Mesodermal cell (in vitro differentiated cells): ENCODE measurements at regions not wholly inside any gene's neighbourhood (a gene's known extent, or its start where the extent isn't known, plus 50 kb on each side); places are given as distances from the start of the nearest gene placed in this dataset.

Experiments
- H3K27ac ChIP-seq: 2 replicates; pipeline ENCODE4 v1.7.0; 2013; ENCODE audit warnings: mild to moderate bottlenecking, low read depth, low read length, moderate library complexity; ENCODE audit not compliant: severe bottlenecking
- H3K36me3 ChIP-seq: 2 replicates; pipeline ENCODE4 v1.7.1; 2013; ENCODE audit warnings: mild to moderate bottlenecking, low read length, moderate library complexity; ENCODE audit not compliant: control insufficient read depth, insufficient read depth
- H3K4me1 ChIP-seq: one replicate; pipeline ENCODE4 v1.7.1; 2013; ENCODE audit warnings: mild to moderate bottlenecking, low read length; ENCODE audit not compliant: insufficient read depth, control insufficient read depth, poor library complexity, severe bottlenecking
- H3K4me3 ChIP-seq: 2 replicates; pipeline ENCODE4 v1.7.0; 2013; ENCODE audit warnings: low read length, control low read depth, mild to moderate bottlenecking; ENCODE audit not compliant: insufficient read depth, poor library complexity, severe bottlenecking; ENCODE audit errors: extremely low read depth
- H3K9me3 ChIP-seq: 2 replicates; pipeline ENCODE4 v1.7.1; 2013; ENCODE audit warnings: mild to moderate bottlenecking, low read length, moderate library complexity; ENCODE audit not compliant: control insufficient read depth
- WGBS, 2 experiments: methylation state at CpG; one replicate each; pipeline ENCODE4 v1.1.5; 2013; ENCODE audit warnings: missing lambda C conversion rate in 2 of 2; ENCODE audit not compliant: insufficient coverage in 2 of 2; 5-methylcytosine and 5-hydroxymethylcytosine counted together

DNA sequence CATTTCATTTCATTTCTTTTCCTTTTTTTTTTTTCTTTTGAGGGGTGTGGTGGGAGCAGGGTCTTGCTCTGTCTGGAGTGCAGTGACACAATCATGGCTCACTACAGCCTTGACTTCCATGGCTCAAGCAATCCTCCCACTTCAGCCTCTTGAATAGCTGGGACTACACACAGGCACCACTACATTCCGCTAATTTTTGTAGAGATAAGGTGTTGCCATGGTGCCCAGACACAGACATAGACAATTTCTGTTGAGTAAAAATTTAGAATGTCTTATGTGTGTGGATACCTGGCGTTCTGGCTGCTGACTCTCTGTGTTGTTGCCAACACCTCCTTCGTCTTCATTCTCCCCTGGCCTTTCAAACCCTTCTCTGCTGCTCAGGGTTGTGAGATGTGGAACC, 54.0 kb upstream of the PRSS58 start:
- 100% methylated on average over 2 of the region's 3 CpGs; no CpG with 5 or more reads in 1 of the 2 experiments for WGBS, 2 experiments
- no peak overlapping the region for H3K27ac ChIP-seq
- no peak overlapping the region for H3K4me3 ChIP-seq
- no peaks in the 10 kb centered on the region for H3K4me1 ChIP-seq
- no peaks in the 10 kb centered on the region for H3K9me3 ChIP-seq
- H3K36me3 ChIP-seq: no peaks in the 10 kb centered on the region

DNA sequence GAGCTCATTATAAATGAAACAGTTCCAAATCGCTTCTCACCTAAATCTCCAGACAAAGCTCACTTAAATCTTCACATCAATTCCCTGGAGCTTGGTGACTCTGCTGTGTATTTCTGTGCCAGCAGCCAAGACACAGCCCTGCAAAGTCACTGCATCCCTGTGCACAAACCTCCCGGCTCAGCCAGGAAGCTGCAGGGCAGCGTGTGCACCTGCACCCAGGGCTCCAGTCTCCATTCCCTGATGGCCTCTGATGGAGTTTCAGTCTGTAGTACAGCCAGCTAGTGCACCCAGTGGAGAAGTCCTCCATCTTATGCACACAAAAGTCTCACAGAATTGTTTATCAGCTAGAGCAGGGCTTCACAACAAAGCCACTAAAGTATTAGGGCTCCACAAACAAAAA, 51.1 kb upstream of the PRSS58 start:
- Histone ChIP-seq H3K4me1 (no peaks in the 10 kb centered on the region), H3K27ac (no peak overlapping the region), H3K36me3 (no peaks in the 10 kb centered on the region), H3K4me3 (no peak overlapping the region), H3K9me3 (no peaks in the 10 kb centered on the region)
- WGBS, 2 experiments: 83 to 90% methylated on average over 3 of the region's 3 CpGs

DNA sequence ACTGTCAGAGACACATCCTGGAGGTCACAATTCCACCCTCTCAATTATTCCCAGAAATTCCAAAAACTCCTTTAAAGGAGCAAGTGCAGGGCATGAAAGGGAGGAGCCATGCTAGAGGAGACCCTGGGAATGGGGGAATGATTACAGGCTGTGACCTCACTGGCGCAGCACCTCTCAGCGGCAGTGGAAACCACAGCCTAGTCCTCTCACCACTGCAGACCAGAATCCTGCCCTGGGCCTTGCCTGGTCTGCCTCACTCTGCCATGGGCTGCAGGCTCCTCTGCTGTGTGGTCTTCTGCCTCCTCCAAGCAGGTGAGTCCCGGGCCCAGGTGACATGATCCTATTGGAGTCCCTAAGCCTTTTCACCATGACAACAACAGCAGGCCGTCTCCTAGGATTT, 50.5 kb upstream of the PRSS58 start:
- H3K4me1 ChIP-seq: no peaks in the 10 kb centered on the region
- no peak overlapping the region for H3K27ac ChIP-seq
- no peaks in the 10 kb centered on the region for H3K36me3 ChIP-seq
- H3K4me3 ChIP-seq: no peak overlapping the region
- WGBS, 2 experiments: 52 to 62% methylated on average over 4 of the region's 4 CpGs
- no peaks in the 10 kb centered on the region for H3K9me3 ChIP-seq
